Epithelial cell of prostate (primary cell): ENCODE measurements at regions not wholly inside any gene's neighbourhood (a gene's known extent, or its start where the extent isn't known, plus 50 kb on each side); places are given as distances from the start of the nearest gene placed in this dataset.

ENCODE experiments used
- DNase-seq: peaks from one replicate; pipeline ENCODE4 v3.0.0-alpha.2; 2011; ENCODE audit warnings: low read depth, low spot score
- H3K27ac ChIP-seq: fragments of 450-650 bp; 2 replicates; pipeline ENCODE4 v1.5.1; 2017; ENCODE audit warnings: mild to moderate bottlenecking

- no peak for DNase-seq
Observed at GRCh38 chr21:26412885-26413284, 160.2 kb downstream of the CYYR1 start.

GRCh38 chr21:26409735-26410134, 163.4 kb downstream of the CYYR1 start:
- no peak overlapping the region for H3K27ac ChIP-seq
- DNase-seq: no peak

More at GRCh38 chr21:26412885-26413284, 160.2 kb downstream of the CYYR1 start:
- no peak overlapping the region for H3K27ac ChIP-seq

- DNase-seq: no peak
- H3K27ac ChIP-seq: no peak overlapping the region
Observed at GRCh38 chr21:26408511-26408910, 164.6 kb downstream of the CYYR1 start.

- H3K27ac ChIP-seq: peak overlapping the region; percentile 61
- no peak for DNase-seq
Observed at GRCh38 chr21:26406526-26406925, 166.6 kb downstream of the CYYR1 start.

GRCh38 chr21:26405735-26406361, 167.2 kb downstream of the CYYR1 start:
- peak; percentile 58 for DNase-seq
- peak overlapping the region; percentile 61 for H3K27ac ChIP-seq

GRCh38 chr21:26405071-26405470, 168.0 kb downstream of the CYYR1 start:
- no peak for DNase-seq

GRCh38 chr21:26404288-26404687, 168.8 kb downstream of the CYYR1 start:
- H3K27ac ChIP-seq: no peak overlapping the region
- DNase-seq: no peak

More at GRCh38 chr21:26405071-26405470, 168.0 kb downstream of the CYYR1 start:
- peak overlapping the region; percentile 61 for H3K27ac ChIP-seq

GRCh38 chr21:26403321-26403720, 169.8 kb downstream of the CYYR1 start:
- H3K27ac ChIP-seq: no peak overlapping the region
- no peak for DNase-seq

- DNase-seq: no peak
- H3K27ac ChIP-seq: no peak overlapping the region
Observed at GRCh38 chr21:26397545-26397944, 175.5 kb downstream of the CYYR1 start.

- H3K27ac ChIP-seq: no peak overlapping the region
Observed at GRCh38 chr21:26394341-26394740, 178.7 kb downstream of the CYYR1 start.

GRCh38 chr21:26391166-26391565, 181.9 kb downstream of the CYYR1 start:
- no peak for DNase-seq
- H3K27ac ChIP-seq: peak overlapping the region; percentile 93

More at GRCh38 chr21:26394341-26394740, 178.7 kb downstream of the CYYR1 start:
- no peak for DNase-seq

- DNase-seq: peak; percentile 100
- peak overlapping the region; percentile 93 for H3K27ac ChIP-seq
Observed at GRCh38 chr21:26389971-26390641, 183.0 kb downstream of the CYYR1 start.

GRCh38 chr21:26388731-26389231, 184.3 kb downstream of the CYYR1 start:
- DNase-seq: peak; percentile 48
- H3K27ac ChIP-seq: peak overlapping the region; percentile 93

GRCh38 chr21:26385721-26386120, 187.4 kb downstream of the CYYR1 start:
- no peak for DNase-seq

GRCh38 chr21:26379561-26379960, 193.5 kb downstream of the CYYR1 start:
- no peak for DNase-seq

More at GRCh38 chr21:26385721-26386120, 187.4 kb downstream of the CYYR1 start:
- H3K27ac ChIP-seq: no peak overlapping the region

GRCh38 chr21:26377111-26377694, 195.9 kb downstream of the CYYR1 start:
- no peak overlapping the region for H3K27ac ChIP-seq
- no peak for DNase-seq

More at GRCh38 chr21:26379561-26379960, 193.5 kb downstream of the CYYR1 start:
- no peak overlapping the region for H3K27ac ChIP-seq

GRCh38 chr21:26374817-26375216, 198.3 kb downstream of the CYYR1 start:
- DNase-seq: no peak
- H3K27ac ChIP-seq: no peak overlapping the region

- no peak overlapping the region for H3K27ac ChIP-seq
- no peak for DNase-seq
Observed at GRCh38 chr21:26368591-26369320, 198.2 kb upstream of the APP start.

- no peak for DNase-seq
- peak overlapping the region; percentile 53 for H3K27ac ChIP-seq
Observed at GRCh38 chr21:26366781-26367180, 196.2 kb upstream of the APP start.

- no peak overlapping the region for H3K27ac ChIP-seq
- DNase-seq: peak; percentile 57
Observed at GRCh38 chr21:26365849-26366248, 195.3 kb upstream of the APP start.
